IPS-NIHi11 (cell line): ENCODE measurements at regions not wholly inside any gene's neighbourhood (a gene's known extent, or its start where the extent isn't known, plus 50 kb on each side); places are given as distances from the start of the nearest gene placed in this dataset.

ENCODE experiments used
- DNase-seq: peaks from one replicate; pipeline ENCODE4 v3.0.0; 2012; ENCODE audit warnings: mixed read lengths, low spot score

DNA sequence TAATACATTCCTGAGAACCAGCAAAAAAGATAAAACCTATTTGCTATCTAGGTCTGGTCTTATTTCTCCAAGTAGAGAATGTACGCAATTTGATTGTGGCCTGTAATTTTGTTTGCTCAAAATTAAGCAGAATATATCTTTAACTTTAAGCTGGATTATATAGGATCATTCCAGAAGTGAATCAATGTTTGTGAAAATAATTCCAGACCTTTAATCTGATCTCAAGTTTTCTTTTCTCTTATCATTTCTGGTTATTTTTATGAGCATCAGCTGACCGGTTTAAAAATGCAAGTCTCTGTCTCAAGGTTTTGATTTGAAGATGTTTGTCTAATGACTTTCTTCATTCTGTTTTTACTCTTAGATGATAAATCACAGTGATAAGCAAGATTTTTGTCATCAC is 997.9 kb upstream of the FLRT2 start:
- DNase-seq, result no peak

DNA sequence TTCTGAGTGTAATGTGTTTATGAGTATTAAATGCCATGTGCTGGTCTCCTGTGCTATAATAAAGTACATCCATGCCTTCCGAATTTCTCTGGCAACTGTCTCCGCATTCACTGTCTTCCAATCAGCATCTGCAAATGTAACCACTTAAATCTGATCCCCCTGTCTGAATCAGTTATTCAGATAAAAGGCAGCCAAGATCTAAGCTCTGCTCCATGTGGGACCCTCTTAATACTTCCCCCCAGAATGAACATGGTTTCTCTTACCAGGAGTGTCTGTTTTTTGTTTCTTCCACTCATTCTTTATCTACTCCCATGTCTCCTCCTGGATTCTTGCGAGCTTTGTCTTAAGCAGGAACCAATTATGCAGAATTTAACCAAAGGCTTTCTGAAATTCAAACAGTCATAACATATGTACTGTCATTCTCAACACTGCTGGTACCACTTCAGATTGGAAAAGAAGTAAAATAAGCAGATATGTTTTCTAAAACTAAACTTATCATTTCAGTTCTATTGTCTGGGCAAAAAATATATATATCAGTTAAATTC is 996.7 kb upstream of the FLRT2 start:
- DNase-seq, result no peak

DNA sequence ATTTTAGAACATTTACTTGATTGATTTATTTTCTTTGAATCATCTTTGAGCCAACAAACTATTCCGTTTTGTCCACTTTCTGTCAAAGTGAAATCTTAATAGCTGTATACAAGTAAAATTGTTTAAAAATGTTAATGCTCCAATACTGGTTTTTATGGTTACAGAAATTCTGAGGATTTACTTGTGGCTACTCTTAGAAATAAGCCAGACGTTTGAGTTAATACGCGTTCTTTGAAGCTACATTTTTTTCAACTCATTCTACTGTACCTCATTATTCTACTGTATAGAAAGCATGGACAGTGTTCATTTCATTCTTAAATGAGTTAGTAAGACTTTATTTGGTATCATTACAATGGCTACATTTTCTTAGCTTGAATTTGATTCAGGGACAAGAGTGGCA is 996.2 kb upstream of the FLRT2 start:
- DNase-seq, result no peak

DNA sequence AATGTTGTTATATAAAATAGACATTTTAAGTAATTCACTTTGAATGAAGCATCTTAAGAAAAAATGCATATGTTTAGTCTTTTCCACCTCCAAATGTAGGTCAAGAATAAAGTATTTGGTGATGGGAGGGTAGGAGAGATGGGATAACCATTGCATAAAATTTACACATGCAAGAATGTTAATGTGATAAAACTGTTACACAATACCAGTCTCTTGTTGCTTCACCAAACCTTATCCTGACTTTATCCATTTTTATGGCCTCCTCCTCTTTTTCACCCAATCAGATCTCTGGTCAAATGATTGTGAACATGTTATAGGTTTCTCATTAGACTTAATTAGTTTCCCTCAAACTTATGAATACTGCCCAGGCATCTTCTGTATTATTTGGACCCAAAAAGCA is 994.5 kb upstream of the FLRT2 start:
- no peak for DNase-seq

DNA sequence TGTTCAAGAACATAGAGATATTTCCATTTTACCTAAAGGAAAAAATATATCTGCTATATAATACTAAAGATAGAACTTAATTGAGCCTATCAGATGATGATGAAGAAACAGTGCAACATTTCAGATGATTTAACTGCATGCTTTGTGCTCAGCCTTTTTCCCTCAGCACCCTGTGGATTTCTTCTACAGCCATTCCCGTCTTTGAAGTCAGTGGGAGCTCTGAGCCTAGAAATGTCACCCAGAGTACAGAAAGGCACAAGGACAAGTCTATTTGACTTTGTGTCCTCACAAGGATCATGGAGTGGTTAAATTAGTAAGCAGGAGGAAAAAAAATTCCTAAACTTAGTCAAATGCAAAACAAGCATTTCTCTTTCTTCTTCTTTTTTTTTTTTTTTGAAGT is 994.0 kb upstream of the FLRT2 start:
- no peak for DNase-seq

DNA sequence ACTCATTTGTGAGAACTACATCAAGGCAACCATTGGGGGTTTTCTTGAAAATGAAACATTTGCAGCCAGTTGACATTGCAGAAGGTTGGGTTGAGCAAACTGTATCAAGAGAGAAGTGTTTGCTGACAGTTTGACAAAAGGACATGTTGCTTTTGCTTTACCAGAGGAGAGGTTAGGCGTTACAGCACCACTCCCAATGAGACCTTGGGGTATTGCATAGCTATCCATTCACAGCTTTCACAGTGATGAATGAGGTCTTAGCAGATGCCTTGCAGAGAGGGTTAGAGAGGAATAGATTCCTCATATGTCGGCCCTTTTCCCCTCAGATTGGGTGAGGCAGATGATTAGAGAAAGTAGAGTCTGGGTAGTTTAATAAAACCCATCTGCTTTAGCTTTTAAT is 988.9 kb upstream of the FLRT2 start:
- DNase-seq, result no peak

DNA sequence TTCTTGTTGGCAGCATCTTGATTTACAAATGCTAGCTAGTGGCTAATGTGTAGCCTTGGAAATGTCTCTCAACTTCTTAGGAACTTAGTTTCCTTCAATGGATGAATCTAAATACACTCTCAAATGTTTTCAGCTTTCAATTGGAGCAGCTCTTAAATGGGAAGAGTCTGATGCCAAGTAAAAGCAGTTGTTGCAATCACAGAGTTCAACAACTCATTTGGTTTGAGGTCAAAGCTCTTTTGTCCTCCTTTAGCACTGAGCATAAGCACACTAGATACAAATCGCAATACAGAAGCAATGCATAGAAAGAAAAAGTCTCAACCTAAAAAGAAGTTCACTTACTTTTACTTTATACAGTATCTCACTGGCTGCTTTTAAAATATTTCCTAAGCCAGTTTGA is 986.1 kb upstream of the FLRT2 start:
- DNase-seq, result no peak

DNA sequence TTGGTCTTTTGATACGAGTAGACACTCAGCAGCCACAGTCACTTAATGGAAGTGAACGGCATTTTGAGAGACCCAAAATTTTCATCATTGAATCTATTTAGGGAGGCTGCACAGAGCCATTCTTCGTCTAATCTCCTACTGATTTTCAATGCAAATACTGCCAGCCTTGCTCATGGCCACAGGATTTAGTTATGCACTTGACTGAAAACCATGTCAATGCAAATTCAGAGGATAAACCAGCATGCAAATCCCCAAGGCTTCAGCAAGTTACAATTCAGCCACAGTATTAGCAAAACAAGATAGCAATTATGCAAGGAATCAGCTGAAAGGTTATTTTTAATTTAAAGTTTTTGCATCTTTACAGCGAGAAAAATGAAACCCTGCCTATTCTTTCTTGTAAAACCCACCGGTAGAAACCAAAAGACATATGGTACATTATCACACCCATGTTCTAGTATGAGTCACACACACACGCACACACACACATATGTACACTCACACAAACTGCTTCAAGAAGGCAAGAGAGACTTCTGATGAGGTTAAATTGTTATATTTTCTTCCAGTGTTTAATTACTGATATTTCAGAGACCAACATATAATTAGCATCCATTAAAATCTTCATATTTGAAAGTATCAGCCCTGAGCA is 985.3 kb upstream of the FLRT2 start:
- DNase-seq, result no peak

DNA sequence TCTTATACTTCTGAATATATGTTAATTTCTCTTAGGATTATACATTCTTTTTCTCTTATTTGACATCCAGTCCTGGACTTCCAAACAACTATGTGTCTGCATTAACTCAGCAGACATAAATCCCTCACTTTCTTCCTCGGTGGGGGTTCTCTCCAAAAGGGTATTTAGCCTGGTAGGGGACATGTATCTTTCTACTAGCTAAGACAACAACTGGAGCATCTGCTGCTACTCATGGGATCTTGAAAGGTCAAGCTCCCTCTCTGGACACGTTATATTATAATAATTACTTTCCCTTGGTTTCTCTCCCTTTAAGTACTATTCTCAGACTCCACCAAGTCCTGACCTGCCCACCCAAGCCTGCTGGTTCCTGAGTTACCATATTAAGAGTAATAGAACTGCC is 983.7 kb upstream of the FLRT2 start:
- DNase-seq, result no peak

DNA sequence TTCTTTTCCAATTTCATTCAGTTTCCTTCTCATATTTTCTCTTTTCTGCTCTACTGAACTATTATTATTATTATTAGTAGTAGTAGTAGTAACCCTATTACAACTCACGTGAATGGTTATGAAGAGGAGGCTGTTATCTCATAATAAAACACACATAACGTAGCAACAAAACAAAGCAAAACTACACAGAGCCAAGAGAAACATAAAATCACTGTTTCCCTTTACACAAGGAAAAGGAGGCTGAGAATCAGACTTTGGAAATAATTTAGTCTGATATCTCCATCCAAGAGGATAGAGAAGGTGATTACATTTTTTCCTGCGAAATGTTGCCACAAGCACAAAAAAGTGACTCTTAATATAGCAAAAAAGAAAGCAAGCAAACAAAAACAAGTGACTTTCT is 975.8 kb upstream of the FLRT2 start:
- DNase-seq, result no peak

DNA sequence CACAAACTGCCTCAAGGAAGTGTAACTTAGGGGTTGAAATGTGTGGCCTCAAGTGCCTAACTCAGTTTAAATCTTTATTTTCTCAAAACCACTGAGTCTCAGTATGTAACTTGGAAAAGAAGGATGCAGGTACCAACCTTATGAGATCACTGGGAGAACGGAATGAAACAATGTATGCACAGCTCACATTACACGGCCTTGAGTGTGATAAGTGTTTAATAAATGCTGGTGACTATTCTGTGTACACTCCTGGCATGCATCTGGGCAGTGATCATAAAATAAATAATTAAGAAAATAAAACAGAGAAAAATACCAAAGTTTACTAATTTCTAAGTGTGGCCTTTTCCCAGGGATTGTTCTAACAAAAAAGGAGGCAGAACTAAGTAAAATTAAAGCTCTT is 974.5 kb upstream of the FLRT2 start:
- no peak for DNase-seq

DNA sequence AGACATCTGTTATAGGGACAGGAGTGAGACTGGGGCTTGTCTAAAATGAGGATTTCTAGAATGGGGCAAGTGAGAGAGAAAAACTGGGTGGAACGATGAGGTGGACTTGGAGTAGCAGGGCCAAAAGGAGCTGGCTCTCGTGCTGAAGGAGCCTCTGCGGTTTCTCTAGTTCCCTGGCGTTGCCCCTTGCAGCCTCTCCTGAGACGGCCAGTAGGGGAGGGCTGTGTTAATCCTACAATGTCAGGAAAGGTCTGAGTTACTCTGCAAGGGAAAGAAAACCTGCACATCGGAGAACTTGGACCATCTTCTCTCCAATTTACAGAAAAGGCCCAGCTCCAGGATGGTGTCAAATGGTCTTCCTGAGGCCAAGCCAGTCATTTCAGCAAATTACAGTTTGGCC is 963.8 kb upstream of the FLRT2 start:
- DNase-seq, result peak; percentile 22

DNA sequence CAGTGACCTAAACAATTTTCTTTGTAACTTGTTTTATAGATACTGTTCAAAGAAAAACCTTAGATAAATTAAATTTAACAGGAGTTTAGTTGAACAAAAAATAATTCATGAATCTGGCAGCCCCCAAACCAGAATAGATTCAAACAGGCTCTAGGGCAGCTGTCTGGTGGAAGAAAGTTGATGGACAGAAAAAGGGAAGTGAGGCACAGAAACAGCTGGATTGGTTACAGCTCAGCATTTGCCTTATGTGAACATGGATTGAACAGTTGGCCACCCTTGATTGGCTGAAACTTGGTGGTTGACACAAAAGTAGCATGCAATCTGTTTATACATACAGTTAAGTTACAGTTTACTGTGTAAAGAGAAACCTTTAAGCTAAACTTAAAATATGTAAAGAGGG is 954.3 kb upstream of the FLRT2 start:
- no peak for DNase-seq

DNA sequence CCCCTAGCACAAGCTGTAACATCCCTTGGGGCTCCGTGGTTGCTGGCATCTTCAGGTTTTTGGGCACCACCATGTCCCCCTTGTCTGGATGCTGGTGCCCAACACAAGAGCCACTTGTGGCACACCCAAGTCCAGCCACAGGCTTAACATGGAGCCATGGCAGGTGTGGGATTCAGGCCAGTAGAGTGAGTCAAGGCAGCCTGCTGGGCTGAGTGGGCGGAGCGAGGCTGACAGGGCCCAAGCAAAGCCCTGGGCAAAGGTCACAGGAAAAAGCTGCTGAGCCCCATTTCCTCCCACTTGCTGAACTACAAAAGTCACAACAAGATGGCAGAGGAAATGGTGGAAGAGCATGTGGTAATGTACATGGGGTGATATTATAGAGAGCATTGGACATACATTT is 950.7 kb upstream of the FLRT2 start:
- no peak for DNase-seq

DNA sequence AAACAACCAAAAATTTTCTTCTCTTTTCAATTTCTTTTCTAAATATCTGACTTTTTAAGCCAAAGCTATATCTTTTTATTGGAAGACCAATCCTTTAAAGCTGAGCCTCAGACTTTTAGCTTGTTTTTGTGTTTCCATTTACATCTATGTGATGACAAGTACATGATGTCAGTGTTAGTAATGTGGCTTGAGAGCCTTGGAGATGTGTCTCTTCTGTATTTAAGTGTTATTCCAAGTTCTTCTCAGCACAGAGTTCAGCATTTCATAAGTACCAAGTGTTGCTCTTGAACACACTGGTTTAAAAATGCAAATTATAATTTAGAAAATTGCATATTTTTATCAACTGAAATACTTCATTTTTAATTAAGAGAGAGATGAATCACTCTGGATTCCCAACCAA is 948.9 kb upstream of the FLRT2 start:
- DNase-seq, result no peak

DNA sequence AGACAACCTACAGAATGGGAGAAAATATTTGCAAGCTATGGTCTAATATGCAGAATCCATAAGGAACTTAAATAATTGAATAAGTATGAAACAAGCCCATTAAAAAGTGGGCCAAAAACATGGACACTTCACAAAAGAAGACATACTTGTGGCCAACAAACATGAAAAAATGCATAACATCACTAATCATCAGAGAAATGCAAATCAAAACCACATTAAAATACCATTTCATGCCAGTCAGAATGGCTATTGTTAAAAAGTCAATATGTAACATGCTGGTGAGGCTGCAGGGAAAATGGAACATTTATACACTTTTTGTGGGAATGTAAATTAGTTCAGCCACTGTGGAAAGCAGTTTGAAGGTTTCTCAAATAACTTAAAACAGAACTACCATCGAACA is 945.4 kb upstream of the FLRT2 start:
- no peak for DNase-seq

DNA sequence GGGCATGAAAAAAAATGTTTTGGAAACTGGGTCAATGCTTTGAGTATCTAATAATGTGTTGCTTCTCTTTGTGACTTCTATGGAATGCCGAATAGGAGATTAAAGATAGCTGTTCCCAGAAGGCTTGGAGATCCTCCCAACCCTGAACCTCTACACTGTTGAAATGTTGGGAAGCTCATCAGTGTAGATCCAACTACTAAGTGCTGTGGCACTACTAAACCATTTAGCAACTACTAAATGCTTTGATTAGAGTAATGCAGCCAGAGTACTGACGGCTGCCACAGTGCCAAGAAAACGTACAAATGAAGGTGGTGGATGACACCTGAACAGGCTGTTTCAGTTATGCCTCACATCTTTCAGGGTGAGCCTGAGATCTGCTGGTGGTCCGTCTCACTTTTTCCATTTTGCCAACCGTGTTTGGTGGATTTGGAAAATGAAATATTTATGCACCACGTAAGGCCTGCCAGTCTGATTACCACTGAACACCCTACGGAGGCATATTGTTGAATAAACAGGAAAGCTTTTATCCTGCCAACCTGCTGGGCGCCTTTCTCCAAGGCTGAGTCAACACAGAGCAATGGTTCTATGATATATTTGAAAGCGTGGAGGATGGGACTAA is 938.0 kb upstream of the FLRT2 start:
- no peak for DNase-seq

DNA sequence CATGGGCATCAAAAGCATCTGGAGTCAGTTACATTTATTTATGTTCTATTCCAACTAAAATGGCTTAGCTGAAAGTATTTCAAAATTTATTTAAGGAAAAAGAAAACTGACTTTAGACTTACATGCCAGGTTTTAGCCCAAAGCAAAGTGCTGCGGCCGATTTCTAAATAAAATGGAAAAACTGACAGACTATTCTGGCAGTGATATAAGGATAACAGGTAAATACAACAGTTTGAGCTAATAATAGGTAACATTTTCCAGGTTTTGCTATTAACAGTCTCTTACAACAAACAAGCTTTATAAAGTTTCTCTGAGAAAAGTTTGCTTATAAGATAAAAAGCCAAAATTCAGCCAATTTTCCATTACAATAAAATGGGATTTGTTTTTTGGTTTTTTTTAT is 937.2 kb upstream of the FLRT2 start:
- DNase-seq, result no peak

DNA sequence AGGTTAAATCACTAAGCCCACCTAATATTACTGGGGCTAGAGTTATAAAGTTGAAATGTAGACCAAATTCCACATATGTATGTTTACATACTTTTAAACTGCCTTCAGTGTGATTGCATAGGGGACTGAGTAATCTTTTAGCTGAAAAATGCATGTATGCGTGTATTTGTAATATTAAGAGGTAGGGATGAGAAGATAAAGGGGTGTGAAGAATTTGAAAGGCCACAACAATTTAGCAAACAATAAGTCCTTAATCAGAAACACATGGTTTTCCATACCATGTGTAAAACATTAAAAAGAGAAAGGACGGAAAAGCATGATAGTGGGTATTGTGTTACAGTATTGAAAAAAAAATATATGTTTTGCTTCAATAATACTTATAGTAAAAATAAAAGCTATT is 919.9 kb upstream of the FLRT2 start:
- no peak for DNase-seq

DNA sequence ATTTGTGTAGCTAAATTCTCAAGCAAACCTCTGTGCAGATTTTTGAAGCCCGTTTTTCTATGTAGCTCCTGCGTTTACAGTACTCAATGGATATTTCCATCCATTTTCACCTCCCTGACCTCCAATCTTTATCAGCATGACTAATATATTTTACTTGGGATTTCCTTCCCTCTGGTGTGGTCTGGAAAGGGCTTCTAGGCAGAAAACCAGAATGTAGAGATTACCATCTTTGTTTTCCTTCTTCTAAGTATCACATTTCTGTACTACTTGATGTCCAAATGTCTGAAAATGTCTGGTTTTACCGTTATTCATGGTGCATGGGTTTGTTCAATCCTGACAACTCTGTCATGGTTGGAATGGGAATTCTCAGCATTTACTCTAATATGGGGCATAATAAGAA is 907.6 kb upstream of the FLRT2 start:
- DNase-seq, result no peak

DNA sequence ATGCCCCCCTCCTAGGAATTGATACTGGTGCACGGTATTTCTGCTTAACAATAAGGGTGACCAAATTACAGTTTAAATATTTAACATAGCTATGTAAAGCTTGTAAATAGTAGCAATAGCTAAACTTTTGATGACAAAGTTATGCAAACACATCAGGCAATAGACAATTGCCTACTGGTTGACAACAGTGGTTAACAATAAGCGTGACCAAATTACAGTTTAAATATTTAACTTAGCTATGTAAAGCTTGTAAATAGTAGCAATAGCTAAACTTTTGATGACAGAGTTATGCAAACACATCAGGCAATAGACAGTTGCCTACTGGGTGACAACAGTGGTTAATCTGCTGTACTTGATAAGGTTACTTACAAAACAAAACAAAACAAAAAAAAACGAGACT is 886.5 kb upstream of the FLRT2 start:
- DNase-seq, result no peak

DNA sequence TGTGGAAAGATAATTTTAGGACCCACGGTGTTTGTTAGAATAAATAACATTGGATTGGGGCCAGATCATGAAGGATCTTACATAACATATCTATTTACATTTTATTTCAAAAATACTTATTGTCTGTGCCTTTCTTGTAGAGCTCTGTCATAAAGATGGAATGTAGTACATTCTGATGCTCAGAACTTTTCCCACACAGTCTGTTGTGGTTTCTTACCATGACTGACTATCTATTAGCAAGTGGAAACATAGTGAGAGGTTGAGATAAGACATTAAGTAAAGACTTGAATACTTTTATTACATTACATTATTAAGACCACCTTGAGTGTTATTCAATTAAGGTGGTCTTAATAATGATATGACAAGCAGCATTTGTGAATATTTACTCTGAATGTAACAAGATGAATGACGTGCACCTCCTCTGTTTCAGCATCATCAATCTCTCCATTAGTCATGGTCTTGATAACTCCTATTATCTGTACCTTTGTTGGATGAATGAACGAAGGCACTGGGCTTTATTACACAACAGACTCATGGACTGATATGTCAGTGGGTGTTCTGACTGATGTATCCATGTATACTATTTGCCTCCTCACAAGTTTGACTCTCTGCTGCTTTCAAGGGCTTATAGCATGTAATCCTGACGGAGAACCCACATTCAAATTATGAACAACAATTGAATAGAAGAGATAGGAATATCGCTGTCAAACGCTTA is 883.0 kb upstream of the FLRT2 start:
- no peak for DNase-seq

DNA sequence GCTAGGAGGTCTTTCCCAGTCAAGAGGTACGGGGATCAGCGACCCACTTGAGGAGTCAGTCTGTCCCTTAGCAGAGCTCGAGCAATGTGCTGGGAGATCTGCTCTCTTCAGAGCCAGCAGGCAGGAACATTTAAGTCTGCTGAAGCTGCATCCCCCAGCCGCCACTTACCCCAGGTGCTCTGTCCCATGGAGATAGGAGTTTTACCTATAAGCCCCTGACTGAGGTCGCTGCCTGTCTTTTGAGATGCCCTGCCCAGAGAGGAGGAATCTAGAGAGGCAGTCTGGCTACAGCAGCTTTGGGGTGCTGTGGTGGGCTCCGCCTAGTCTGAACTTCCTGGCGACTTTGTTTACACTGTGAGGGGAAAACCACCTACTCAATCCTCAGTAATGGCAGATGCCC is 874.9 kb upstream of the FLRT2 start:
- DNase-seq, result no peak

DNA sequence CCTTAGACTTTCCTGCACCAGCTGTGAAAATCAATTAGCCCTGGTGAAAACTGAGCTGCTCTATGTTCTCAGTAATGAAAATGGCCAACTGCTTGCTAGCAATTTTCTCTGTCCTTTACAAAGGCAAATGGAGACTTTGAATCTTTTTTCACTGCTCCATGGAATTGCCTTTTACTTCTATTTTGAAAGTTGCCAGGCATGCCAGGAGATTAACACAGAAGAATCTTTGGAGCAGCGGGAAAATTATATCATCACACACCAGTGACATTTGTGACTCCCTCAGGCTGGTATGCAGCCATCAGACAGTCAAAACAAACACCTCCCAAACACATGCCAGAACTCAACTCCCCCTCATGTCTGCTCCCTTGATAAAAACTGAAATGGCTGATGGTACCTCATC is 872.0 kb upstream of the FLRT2 start:
- DNase-seq, result no peak
